ENCODE measurements at regions not wholly inside any gene's neighbourhood (a gene's known extent, or its start where the extent isn't known, plus 50 kb on each side); places are given as distances from the start of the nearest gene placed in this dataset.
"Not testable (repeated sequence)": the region's sequence is repeated elsewhere in the genome, so short reads cannot be mapped to it uniquely, and the experiment has no call there.

GRCh38 chr15:39262995-39263772, 317.7 kb upstream of the THBS1 start:
- not testable (repeated sequence) for DNase-seq

- no peak for DNase-seq
These were observed 315.6 kb upstream of the THBS1 start for GRCh38 chr15:39265261-39265660.

- DNase-seq = no peak
These were observed 314.0 kb upstream of the THBS1 start for GRCh38 chr15:39266890-39267289.

- DNase-seq = no peak
These were observed 313.2 kb upstream of the THBS1 start for GRCh38 chr15:39267685-39268084.

- no peak for DNase-seq
These were observed 311.5 kb upstream of the THBS1 start for GRCh38 chr15:39269352-39269751.

GRCh38 chr15:39269821-39270220, 311.1 kb upstream of the THBS1 start:
- DNase-seq = no peak

GRCh38 chr15:39270221-39270855, 310.5 kb upstream of the THBS1 start:
- no peak for DNase-seq

GRCh38 chr15:39270934-39271333, 309.9 kb upstream of the THBS1 start:
- no peak for DNase-seq

- DNase-seq = no peak
These were observed 308.0 kb upstream of the THBS1 start for GRCh38 chr15:39272901-39273300.

- no peak for DNase-seq
These were observed 307.0 kb upstream of the THBS1 start for GRCh38 chr15:39273717-39274411.

GRCh38 chr15:39275066-39275465, 305.8 kb upstream of the THBS1 start:
- no peak for DNase-seq

- no peak for DNase-seq
These were observed 301.6 kb upstream of the THBS1 start for GRCh38 chr15:39279311-39279710.

- no peak for DNase-seq
These were observed 299.8 kb upstream of the THBS1 start for GRCh38 chr15:39281094-39281493.

GRCh38 chr15:39282663-39283208, 298.1 kb upstream of the THBS1 start:
- no peak for DNase-seq

- no peak for DNase-seq
These were observed 297.3 kb upstream of the THBS1 start for GRCh38 chr15:39283531-39283930.

- no peak for DNase-seq
These were observed 295.8 kb upstream of the THBS1 start for GRCh38 chr15:39285071-39285470.

- no peak for DNase-seq
These were observed 295.2 kb upstream of the THBS1 start for GRCh38 chr15:39285663-39286062.

GRCh38 chr15:39286706-39287105, 294.2 kb upstream of the THBS1 start:
- no peak for DNase-seq

- DNase-seq = no peak
These were observed 293.3 kb upstream of the THBS1 start for GRCh38 chr15:39287322-39288195.

- no peak for DNase-seq
These were observed 290.0 kb upstream of the THBS1 start for GRCh38 chr15:39290711-39291435.

- DNase-seq = no peak
These were observed 289.2 kb upstream of the THBS1 start for GRCh38 chr15:39291690-39292089.

- no peak for DNase-seq
These were observed 283.9 kb upstream of the THBS1 start for GRCh38 chr15:39296955-39297354.

All from SIG-M5 (cell line).